Trophoblast cell (in vitro differentiated cells and primary cell): ENCODE measurements at regions not wholly inside any gene's neighbourhood (a gene's known extent, or its start where the extent isn't known, plus 50 kb on each side); places are given as distances from the start of the nearest gene placed in this dataset.

Source experiments
- DNase-seq, 2 donors: peaks; one replicate each; pipeline ENCODE4 v3.0.0-alpha.2; 2016
- H2AFZ ChIP-seq: 2 replicates; pipeline ENCODE4 v1.6.1; 2013; ENCODE audit warnings: low read length, moderate library complexity, mild to moderate bottlenecking; ENCODE audit not compliant: insufficient read depth, poor library complexity
- H2AK5ac ChIP-seq: 2 replicates; pipeline ENCODE4 v1.6.1; 2013; ENCODE audit warnings: mild to moderate bottlenecking, low read length
- H2BK120ac ChIP-seq: 2 replicates; pipeline ENCODE4 v1.6.1; 2013; ENCODE audit warnings: low read length, mild to moderate bottlenecking, moderate library complexity; ENCODE audit not compliant: insufficient read depth, poor library complexity
- H2BK12ac ChIP-seq: 2 replicates; pipeline ENCODE4 v1.6.1; 2013; ENCODE audit warnings: mild to moderate bottlenecking, low read length, moderate library complexity
- H2BK5ac ChIP-seq: 2 replicates; pipeline ENCODE4 v1.6.1; 2013; ENCODE audit warnings: low read length, low read depth, moderate library complexity, mild to moderate bottlenecking; ENCODE audit not compliant: poor library complexity
- H3K14ac ChIP-seq: 2 replicates; pipeline ENCODE4 v1.6.1; 2013; ENCODE audit warnings: mild to moderate bottlenecking, low read length
- H3K18ac ChIP-seq: 2 replicates; pipeline ENCODE4 v1.6.1; 2013; ENCODE audit warnings: mild to moderate bottlenecking, low read length
- H3K23ac ChIP-seq: 2 replicates; pipeline ENCODE4 v1.6.1; 2013; ENCODE audit warnings: low read length
- H3K27ac ChIP-seq: 2 replicates; pipeline ENCODE4 v1.5.1; 2013; ENCODE audit warnings: low read depth, mild to moderate bottlenecking, inconsistent platforms, low read length, moderate library complexity
- H3K27me3 ChIP-seq: 2 replicates; pipeline ENCODE4 v1.6.1; 2013; ENCODE audit warnings: inconsistent platforms, mild to moderate bottlenecking, low read length, moderate library complexity; ENCODE audit not compliant: insufficient read depth
- H3K36me3 ChIP-seq, 2 experiments: 1 replicate in 1 of 2; 2 replicates in 1 of 2; pipeline ENCODE4 v1.6.1; 2013; ENCODE audit warnings: low read length in 2 of 2, mild to moderate bottlenecking in 2 of 2, moderate library complexity in 1 of 2; ENCODE audit not compliant: insufficient read depth in 2 of 2, control insufficient read depth in 1 of 2
- H3K4ac ChIP-seq: 2 replicates; pipeline ENCODE4 v1.6.1; 2013; ENCODE audit warnings: low read depth, mild to moderate bottlenecking, low read length, moderate library complexity
- H3K4me1 ChIP-seq, 2 experiments: 1 replicate in 1 of 2; 2 replicates in 1 of 2; pipeline ENCODE4 v1.6.1; 2013; ENCODE audit warnings: low read length in 2 of 2, mild to moderate bottlenecking in 2 of 2, moderate library complexity in 1 of 2; ENCODE audit not compliant: insufficient read depth in 2 of 2, control insufficient read depth in 1 of 2
- H3K4me2 ChIP-seq: 2 replicates; pipeline ENCODE4 v1.6.1; 2013; ENCODE audit warnings: inconsistent platforms, mild to moderate bottlenecking, low read length, moderate library complexity
- H3K4me3 ChIP-seq: 2 replicates; pipeline ENCODE4 v1.5.1; 2013; ENCODE audit warnings: mild to moderate bottlenecking, low read depth, low read length, inconsistent platforms
- H3K79me1 ChIP-seq: one replicate; pipeline ENCODE4 v1.6.1; 2013; ENCODE audit warnings: low read length
- H3K79me2 ChIP-seq: 2 replicates; pipeline ENCODE4 v1.6.1; 2013; ENCODE audit warnings: low read length, mild to moderate bottlenecking; ENCODE audit not compliant: control insufficient read depth, insufficient read depth, poor library complexity
- H3K9ac ChIP-seq: 2 replicates; pipeline ENCODE4 v1.6.1; 2013; ENCODE audit warnings: mild to moderate bottlenecking, low read length
- H3K9me3 ChIP-seq: 2 replicates; pipeline ENCODE4 v1.6.1; 2013; ENCODE audit warnings: low read depth, mild to moderate bottlenecking, control low read depth, inconsistent platforms, low read length; ENCODE audit not compliant: insufficient read depth
- H4K12ac ChIP-seq: 2 replicates; pipeline ENCODE4 v1.6.1; 2013; ENCODE audit warnings: low read depth, mild to moderate bottlenecking, low read length, moderate library complexity
- H4K8ac ChIP-seq: 2 replicates; pipeline ENCODE4 v1.6.1; 2013; ENCODE audit warnings: low read depth, mild to moderate bottlenecking, low read length, moderate library complexity
- H4K91ac ChIP-seq: one replicate; pipeline ENCODE4 v1.6.1; 2013; ENCODE audit warnings: low read depth, mild to moderate bottlenecking, low read length, moderate library complexity
- whole genome bisulfite sequencing: extraction: QIAGEN DNeasy Blood & Tissue Kit; methylation state at CpG from one replicate; pipeline ENCODE4 v1.1.7; 2013; ENCODE audit warnings: missing lambda C conversion rate; ENCODE audit not compliant: insufficient read length, insufficient coverage; ENCODE audit errors: extremely low coverage; 5-methylcytosine and 5-hydroxymethylcytosine counted together

- Histone ChIP-seq H3K4ac (no peak overlapping the region), H3K27me3 (no peaks in the 10 kb centered on the region), H2AFZ (no peak overlapping the region), H3K79me1 (no peaks in the 10 kb centered on the region), H3K9me3 (no peaks in the 10 kb centered on the region), H2BK12ac (no peak overlapping the region), H3K23ac (no peak overlapping the region), H2BK5ac (no peak overlapping the region), H2BK120ac (no peak overlapping the region), H3K4me1 (no peaks in the 10 kb centered on the region), H3K79me2 (no peaks in the 10 kb centered on the region), H4K12ac (no peak overlapping the region), H3K14ac (no peak overlapping the region), H3K4me3 (no peak overlapping the region), H2AK5ac (no peak overlapping the region), H4K8ac (no peak overlapping the region), H3K36me3 (no peaks in the 10 kb centered on the region), H3K18ac (no peak overlapping the region), H3K27ac (no peak overlapping the region), H3K9ac (no peak overlapping the region), H4K91ac (no peak overlapping the region), H3K4me2 (no peak overlapping the region)
- DNase-seq, result no peak
- no CpG with 5 or more reads among the region's 2 CpGs for WGBS
Measured at GRCh38 chr11:114758627-114759026, 80.3 kb downstream of the NXPE2 start.

GRCh38 chr11:114762408-114762807, 84.1 kb downstream of the NXPE2 start:
- H3K79me1 ChIP-seq, result no peaks in the 10 kb centered on the region
- no peak overlapping the region for H2AFZ ChIP-seq
- H2AK5ac ChIP-seq, result no peak overlapping the region
- H3K27ac ChIP-seq, result no peak overlapping the region
- WGBS, result no CpG with 5 or more reads among the region's 4 CpGs
- H3K79me2 ChIP-seq, result no peaks in the 10 kb centered on the region
- no peak overlapping the region for H3K18ac ChIP-seq
- no peak overlapping the region for H4K91ac ChIP-seq
- no peak overlapping the region for H2BK120ac ChIP-seq
- H3K4ac ChIP-seq, result no peak overlapping the region
- no peak overlapping the region for H3K4me3 ChIP-seq
- no peaks in the 10 kb centered on the region for H3K4me1 ChIP-seq
- no peak overlapping the region for H2BK12ac ChIP-seq
- H3K9ac ChIP-seq, result no peak overlapping the region
- H3K14ac ChIP-seq, result no peak overlapping the region
- no peaks in the 10 kb centered on the region for H3K27me3 ChIP-seq
- H3K36me3 ChIP-seq, result no peaks in the 10 kb centered on the region
- H2BK5ac ChIP-seq, result no peak overlapping the region
- DNase-seq, result peak; percentile 49 to 78
- H4K12ac ChIP-seq, result no peak overlapping the region
- no peak overlapping the region for H3K23ac ChIP-seq
- no peaks in the 10 kb centered on the region for H3K9me3 ChIP-seq
- H3K4me2 ChIP-seq, result no peak overlapping the region
- no peak overlapping the region for H4K8ac ChIP-seq

- Histone ChIP-seq H3K36me3 (no peaks in the 10 kb centered on the region), H4K8ac (no peak overlapping the region), H2AK5ac (no peak overlapping the region), H3K79me2 (no peaks in the 10 kb centered on the region), H3K79me1 (no peaks in the 10 kb centered on the region), H4K91ac (no peak overlapping the region), H2BK12ac (no peak overlapping the region), H3K9me3 (no peaks in the 10 kb centered on the region), H3K14ac (no peak overlapping the region), H3K23ac (no peak overlapping the region), H3K27ac (no peak overlapping the region), H3K4me1 (no peaks in the 10 kb centered on the region), H4K12ac (no peak overlapping the region), H3K4me2 (no peak overlapping the region), H2BK5ac (no peak overlapping the region), H2AFZ (no peak overlapping the region), H3K27me3 (no peaks in the 10 kb centered on the region), H3K18ac (no peak overlapping the region), H2BK120ac (no peak overlapping the region), H3K9ac (no peak overlapping the region), H3K4me3 (no peak overlapping the region), H3K4ac (no peak overlapping the region)
- no peak for DNase-seq
- WGBS, result no CpG with 5 or more reads among the region's 2 CpGs
Measured at GRCh38 chr11:114764563-114764962, 86.2 kb downstream of the NXPE2 start.

- no peaks in the 10 kb centered on the region for H3K27me3 ChIP-seq
- DNase-seq, result no peak
- H3K14ac ChIP-seq, result no peak overlapping the region
- no peak overlapping the region for H2AFZ ChIP-seq
- H4K12ac ChIP-seq, result no peak overlapping the region
- no peaks in the 10 kb centered on the region for H3K79me2 ChIP-seq
- H3K27ac ChIP-seq, result no peak overlapping the region
- H3K18ac ChIP-seq, result no peak overlapping the region
- H3K36me3 ChIP-seq, result no peaks in the 10 kb centered on the region
- H3K4me3 ChIP-seq, result no peak overlapping the region
- H3K23ac ChIP-seq, result no peak overlapping the region
- no peak overlapping the region for H2BK12ac ChIP-seq
- no peaks in the 10 kb centered on the region for H3K9me3 ChIP-seq
- no peak overlapping the region for H3K4ac ChIP-seq
- H2AK5ac ChIP-seq, result no peak overlapping the region
- no peak overlapping the region for H4K8ac ChIP-seq
- H3K4me1 ChIP-seq, result no peaks in the 10 kb centered on the region
- no CpG with 5 or more reads among the region's 2 CpGs for WGBS
- no peak overlapping the region for H4K91ac ChIP-seq
- H3K9ac ChIP-seq, result no peak overlapping the region
- H2BK5ac ChIP-seq, result no peak overlapping the region
- H3K4me2 ChIP-seq, result no peak overlapping the region
- no peaks in the 10 kb centered on the region for H3K79me1 ChIP-seq
- H2BK120ac ChIP-seq, result no peak overlapping the region
Measured at GRCh38 chr11:114771172-114771571, 92.8 kb downstream of the NXPE2 start.
